ENCODE measurements at regions not wholly inside any gene's neighbourhood (a gene's known extent, or its start where the extent isn't known, plus 50 kb on each side); places are given as distances from the start of the nearest gene placed in this dataset.

DNA sequence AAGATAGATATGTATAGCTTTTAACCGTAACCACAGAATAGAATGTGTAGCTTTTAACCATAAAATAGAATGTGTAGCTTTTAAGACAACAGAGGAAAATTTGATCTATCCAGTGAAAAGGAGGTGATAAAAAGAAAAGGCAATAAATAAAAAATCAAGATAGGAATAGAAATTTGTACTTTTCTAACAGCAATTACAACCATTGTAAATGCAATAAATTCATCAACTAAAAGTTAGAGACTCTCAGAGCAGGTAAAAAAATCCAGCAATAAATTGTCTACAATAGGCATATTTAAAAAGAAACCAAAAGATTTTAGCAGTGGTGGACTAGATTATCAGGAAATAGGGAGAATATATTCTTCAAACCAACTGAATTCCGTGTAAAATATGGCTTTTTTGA, 63.8 kb upstream of the ABHD2 start:
- TF ChIP-seq ZNF274 (IDR thresholded peaks at IDR 0.05; ENCODE audit: low read depth, low read length) (no peak), YY1 (IDR thresholded peaks at IDR 0.05; ENCODE audit: insufficient read depth, insufficient read length) (no peak), SUZ12 (IDR thresholded peaks at IDR 0.05; ENCODE audit: extremely low read depth, insufficient read depth, insufficient read length) (no peak)
